HG03097 (cell line): ENCODE measurements at regions not wholly inside any gene's neighbourhood (a gene's known extent, or its start where the extent isn't known, plus 50 kb on each side); places are given as distances from the start of the nearest gene placed in this dataset.
"Not testable (repeated sequence)": the region's sequence is repeated elsewhere in the genome, so short reads cannot be mapped to it uniquely, and the experiment has no call there.

Source experiments
- ATAC-seq: cut with Tn5 transposase; IDR thresholded peaks from one replicate; pipeline ENCODE4 v1.9.1; 2021; ENCODE audit not compliant: unreplicated experiment, low FRiP score

DNA sequence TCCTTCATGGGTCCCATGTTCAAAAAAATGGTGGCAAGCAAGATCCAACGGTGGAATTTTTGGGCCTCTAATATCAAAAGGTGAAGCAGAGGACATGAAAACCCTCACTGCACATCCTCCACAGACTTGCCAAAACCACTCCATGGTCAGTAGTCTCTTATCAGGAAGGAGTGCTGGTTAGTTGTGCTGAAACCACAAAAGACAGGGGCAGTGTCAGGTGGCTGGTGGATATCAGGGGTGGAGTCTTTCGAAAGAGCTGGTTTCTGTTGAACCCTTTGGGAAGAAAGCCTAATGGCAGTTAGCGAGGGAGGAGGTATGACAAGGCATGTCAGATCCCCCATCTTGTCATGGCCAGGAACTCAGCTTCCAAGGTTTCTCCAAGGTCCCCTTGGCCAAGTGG is 395.9 kb upstream of the CAMK1G start:
- no peak for ATAC-seq

DNA sequence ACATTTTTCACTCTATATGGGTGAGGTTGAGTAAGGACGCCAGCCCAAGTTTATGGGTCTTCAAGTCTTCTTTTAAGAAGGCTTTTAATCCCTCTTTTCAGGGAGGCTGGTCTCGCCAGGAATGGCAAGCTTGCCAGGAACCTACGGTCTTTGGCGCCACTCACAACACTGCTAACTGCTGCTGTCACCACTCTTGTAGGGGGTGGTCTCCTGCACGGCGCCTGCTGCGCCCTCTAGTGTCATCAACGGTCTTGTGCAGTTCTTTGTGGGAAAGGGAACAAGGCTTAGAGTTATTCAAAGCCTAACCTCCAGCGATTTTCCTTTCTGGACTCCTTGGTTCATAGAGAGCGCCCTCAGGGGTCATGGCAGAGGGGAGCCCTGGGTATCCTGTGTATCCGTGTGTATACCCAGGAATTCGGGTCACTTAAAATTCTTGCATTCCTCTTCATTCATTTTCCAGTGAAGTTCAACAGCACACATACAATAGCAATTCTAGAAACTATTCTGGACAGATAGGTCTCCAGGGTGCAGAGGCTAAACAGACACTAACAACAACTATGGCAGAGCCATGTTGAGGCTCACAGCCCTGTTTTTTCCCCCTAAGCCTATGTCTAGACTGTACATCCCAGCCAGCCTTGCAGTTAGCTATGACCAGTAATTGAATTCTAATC is 392.8 kb upstream of the CAMK1G start:
- peak; percentile 87 for ATAC-seq

DNA sequence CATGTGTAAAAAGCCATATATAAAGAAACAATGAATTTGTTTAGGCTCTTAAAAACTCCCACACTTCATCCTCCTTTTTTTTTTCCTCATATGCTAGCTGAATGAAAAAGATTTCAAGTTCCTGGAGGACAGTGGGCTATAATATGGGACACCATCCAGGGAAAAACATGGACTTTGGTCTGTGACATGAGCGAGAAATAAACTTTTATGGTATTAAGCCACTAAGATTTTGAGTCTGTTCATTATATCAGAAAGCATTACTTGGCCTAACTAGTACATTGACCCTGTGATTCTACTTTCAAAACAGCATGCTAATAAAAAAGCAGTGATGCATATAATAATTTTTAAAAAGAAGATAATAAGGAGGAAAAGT is 392.3 kb upstream of the CAMK1G start:
- no peak for ATAC-seq

DNA sequence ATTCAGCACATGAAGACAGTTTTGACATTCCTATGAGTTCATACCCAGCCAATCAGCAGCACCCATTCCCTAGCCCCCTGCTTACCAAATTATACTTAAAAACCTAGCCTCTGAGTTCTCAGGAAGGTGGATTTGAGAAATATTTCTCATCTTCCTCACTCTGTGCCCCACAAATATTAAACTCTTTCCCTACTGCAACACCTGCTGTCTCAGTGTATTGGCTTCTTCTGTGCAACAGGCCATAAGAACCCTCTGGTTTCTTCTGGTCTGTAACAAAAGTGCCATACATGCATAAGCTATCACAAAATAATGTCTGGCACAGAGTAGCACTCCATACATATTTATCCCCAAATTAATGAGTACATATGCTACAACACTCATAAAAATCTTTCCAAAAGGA is 387.4 kb upstream of the CAMK1G start:
- ATAC-seq, result no peak

DNA sequence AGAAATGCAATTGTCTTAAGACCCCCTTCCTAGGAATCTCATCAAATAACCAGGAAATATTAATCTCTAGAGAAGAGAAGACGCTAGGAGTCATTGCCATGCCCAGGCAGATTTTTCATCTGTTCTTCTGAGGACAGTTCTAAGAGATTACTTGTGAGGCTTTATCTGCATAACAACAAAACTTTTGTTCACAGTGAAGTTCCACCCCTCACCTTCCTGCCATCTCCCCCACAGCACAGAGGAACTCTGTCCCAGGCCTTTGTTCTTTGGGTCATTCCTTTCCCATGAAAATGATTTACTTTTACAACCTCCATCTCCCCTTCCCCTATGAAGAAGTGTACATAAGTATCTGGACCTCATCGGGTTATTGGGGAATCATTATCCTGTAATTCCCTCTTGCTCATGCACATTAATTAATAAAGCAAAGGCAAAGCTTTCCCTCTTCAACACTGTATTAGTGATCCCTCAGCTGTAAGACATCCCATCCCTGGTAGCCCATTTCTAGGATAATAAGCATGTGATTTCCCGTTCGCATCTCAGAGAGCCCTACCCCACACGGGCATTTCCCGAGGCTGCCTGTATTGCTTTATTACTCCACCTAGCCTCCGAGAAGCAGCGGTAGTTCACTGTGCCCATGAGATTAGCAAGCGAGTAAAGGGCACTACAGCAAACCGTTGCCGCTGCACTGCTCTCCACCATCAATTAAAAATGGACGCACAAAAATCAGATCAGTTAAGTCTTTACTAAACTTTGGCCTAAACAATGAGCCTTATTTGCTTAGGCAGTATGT is 384.4 kb upstream of the CAMK1G start:
- no peak for ATAC-seq

DNA sequence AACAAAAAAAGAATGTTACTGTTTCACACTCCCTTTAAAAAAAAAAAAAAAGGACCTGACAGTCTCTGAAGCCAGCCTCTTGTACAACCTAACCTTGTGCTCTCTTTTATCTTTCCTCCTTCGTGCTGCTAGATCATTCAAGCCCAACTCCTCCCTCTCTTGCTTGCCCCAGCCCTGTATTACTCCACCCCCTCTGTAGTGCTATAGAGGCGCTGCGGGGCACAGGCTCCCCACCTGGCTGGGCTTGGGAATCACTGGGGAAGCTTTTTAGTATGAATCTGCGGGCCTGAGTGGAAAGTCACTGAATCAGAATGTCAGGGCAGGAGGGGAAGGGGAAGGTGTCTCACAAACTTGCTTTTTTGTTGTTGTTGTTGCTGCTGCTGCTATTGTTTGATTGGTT is 383.7 kb upstream of the CAMK1G start:
- ATAC-seq, result no peak

DNA sequence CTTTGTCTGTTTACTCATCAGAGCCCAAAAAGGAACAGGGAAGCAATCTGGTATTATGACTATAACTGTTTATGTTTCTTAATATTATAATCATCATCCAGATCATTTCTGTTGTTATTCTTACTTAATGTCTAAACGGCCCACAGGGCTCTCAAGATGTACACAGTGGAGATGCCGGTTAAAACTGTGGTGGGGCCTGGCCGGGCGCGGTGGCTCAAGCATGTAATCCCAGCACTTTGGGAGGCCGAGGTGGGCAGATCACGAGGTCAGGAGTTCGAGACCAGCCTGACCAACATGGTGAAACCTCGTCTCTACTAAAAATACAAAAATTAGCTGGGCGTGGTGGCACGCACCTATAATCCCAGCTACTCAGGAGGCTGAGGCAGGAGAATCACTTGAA is 381.2 kb upstream of the CAMK1G start:
- ATAC-seq, result not testable (repeated sequence)

DNA sequence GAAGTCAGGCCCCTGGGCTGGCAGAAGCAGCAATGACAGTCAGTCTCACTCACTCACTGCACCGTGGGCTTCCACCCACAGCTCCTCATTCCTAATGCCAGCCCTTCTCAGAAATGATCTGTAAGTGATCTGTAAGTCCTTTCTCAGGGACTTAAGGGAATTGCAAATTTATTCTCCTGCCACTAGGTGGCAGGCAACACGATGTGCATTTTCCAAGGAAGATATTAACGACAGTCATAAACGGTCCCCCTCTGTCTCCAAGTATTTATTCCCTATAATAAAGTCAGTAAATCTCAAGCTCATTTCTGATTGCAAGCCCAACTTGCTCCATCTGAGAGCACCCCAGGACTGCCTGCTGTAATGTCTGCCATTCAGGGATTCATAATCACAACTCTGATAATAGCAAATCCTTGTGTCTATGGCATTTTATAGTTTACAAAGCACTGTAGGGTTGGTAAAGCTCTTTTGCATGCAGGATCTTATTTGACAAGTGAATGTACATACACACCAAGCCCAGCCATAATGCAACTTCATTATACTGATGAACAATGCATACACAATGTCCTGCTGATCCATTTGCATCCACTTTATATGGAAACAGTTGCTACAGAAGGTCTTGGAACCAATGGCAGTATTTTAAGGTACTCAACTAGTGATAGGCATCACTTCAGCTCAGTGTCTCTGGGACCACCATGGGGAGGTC is 380.5 kb upstream of the CAMK1G start:
- ATAC-seq, result no peak

DNA sequence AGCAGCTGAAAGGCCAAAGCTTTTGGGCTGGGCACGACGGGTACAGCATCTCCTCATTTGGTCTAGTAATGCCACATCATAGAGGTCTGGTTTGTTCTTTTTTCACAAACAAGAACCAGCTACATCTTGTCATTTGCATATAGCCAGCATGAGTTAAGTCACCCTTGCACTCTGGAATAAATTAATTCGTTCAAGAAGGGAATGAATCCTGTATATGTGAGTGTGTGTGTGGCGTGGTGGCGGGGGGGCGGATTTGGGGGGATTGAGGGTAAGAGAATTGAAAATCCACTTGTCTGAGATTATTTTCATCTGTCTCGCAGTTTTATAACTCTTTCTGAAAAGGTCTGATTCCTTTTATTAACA is 380.0 kb upstream of the CAMK1G start:
- ATAC-seq, result no peak

DNA sequence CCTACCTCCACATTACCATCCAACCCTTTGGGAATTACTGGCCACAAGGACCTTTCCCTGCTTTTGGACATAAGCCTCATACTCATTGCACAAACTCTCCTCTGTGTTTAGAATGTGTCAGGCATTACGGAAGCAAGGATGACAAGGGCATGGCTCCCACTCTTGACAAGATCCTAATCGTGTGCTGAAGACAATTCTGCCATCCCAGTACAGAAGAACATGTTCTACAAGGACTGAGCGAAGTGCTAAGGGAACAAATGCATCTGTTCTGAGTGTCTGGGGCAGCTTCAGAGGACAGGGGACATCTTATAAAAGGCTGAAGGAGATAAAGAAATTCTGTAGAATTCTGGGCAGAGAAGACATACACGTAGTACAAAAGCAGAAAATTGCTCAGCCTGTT is 378.5 kb upstream of the CAMK1G start:
- ATAC-seq, result no peak

DNA sequence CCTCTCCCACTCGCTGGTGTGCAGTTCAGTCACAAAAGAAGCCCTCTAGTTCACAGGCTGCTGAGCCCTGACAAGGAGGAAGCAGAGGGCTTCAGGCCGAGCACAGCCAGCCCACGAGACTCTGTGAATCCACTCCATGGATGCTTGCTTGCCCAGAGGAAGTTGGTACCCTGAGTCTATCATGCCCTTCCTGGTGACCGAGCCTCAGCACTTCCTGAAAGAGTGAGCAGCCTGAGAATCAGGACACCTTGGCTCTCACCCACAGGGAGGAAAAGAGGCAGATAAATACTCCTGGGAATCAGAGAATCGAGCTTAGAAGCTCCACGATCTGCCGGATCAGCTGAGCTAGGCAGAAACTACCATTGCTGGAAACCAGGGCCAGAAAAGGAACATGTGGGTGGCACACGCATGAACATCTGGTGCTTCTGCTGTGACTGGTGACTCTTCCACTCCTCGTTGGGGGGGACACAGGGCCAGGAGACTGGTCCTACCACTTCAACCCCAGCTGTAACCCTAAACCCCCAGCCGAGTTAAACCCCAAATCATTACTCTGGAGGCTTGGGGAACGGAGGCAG is 376.3 kb upstream of the CAMK1G start:
- ATAC-seq, result no peak

DNA sequence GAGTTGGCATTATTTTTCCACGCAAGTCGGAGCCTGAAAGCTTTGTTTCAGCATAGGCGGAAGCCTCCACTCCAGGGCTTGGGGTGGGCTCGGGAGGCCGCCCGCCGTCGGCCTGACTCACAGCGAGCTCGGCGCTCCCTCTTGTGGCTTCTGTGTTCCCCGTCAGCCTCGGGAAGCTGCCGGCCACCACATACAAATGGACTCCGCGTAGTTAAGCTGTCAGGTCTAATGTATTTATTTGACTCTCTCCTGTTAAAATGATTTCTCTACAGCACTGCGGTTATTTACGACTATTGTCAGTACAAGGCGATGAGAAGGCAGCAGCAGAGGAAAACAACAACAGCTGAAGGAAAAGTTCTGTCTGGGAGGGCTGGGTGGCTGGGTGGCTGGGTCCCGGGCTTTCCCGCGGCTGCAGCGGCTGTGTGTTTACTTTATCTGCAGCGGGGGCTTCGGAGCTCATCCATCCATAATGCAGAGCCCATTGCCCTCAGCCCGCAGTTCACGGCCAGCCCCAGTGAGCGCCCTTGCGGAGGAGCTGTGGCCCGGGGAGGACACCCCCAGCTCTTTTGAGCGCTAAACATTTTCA is 375.7 kb upstream of the CAMK1G start:
- no peak for ATAC-seq

DNA sequence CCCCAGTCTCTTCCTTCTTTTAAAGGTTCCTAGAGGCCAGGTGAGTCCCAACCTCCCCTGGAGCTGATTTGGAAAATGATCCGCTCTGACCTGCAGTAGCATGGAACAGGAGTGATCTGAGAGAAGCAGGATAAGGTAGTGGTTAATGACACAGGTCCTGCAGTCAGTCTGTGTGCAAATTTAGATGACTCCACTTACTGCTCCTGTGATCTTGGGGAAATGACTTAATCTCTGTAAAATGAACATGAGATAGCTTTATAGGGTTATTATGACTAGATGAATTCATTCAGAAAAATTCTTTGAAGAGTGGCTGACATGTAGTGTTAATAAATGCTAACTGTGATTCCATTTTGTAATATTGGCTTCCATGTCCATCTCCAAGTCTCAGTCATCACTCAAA is 374.9 kb upstream of the CAMK1G start:
- no peak for ATAC-seq

DNA sequence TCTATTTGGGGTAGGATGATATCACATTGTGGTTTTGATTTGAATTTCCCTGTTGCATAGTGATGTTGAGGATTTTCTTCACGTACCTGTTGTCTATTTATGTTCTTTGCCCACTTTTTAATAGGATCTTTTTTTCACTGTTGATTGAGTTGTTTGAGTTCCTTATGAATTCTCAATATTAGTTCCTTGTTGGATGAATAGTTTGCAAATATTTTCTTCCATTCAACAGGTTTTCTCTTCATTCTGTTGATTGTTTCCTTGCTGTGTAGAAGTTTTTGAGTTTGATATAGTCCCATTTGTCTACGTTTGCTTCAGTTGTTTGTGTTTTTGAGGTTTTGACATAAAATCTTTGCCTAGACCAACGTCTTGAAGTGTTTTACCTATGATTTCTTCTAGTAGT is 369.5 kb upstream of the CAMK1G start:
- no peak for ATAC-seq

DNA sequence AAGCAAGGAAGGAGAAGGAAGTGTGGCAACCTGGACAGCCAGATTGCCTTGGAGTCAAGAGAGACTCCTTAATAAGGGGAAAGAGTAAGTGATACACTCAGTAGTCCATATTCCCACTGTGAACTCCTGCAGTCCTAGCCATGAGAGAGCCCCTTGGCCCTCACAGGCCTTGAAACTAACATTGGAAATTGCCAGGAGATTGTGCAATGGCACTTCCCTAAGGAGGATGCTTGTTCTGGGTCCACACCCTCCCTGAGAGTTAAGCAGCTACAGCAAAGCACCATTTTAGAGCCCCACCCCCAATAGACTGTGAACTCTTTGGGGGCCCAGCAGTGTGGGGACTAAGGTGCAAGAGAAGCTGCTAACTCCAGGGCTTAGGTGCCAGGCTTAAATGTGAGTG is 367.7 kb upstream of the CAMK1G start:
- no peak for ATAC-seq

DNA sequence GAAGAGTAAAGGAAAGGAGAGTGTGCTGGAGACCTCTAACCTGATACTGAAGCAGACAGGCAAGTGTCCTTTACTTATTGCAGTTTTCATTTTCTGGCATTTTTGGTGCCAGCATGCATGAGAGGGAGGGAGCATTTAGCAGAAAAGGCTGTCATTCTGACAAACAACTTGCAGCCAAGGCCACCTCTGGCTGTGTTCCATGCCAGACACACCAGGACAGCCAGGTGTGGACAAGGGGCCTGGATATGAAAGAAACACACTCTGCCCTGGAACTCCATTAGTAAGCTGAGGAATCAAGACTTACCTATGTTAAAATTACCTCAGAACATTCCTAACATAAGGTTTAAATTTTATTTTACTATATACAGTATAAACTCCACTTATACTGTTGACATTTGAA is 365.4 kb upstream of the CAMK1G start:
- ATAC-seq, result no peak

DNA sequence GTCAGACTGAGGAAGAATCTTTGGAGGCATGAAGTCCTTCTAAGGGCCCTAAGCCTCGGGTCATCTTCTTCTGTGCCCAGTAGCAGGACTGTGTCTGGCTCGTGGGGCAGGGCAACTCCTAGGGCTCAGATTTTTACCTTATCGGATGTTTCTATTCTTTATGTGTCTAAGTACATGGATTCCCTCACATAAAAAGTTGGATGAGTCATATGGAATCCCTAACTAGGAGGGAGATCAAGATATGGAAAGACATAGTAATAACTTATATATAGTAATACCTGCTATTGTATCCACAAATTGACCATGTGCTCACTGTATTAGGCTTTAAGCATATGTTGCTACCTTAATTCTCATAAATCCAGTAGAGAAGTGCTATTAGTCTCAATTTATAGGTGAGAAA is 364.5 kb upstream of the CAMK1G start:
- ATAC-seq, result no peak

DNA sequence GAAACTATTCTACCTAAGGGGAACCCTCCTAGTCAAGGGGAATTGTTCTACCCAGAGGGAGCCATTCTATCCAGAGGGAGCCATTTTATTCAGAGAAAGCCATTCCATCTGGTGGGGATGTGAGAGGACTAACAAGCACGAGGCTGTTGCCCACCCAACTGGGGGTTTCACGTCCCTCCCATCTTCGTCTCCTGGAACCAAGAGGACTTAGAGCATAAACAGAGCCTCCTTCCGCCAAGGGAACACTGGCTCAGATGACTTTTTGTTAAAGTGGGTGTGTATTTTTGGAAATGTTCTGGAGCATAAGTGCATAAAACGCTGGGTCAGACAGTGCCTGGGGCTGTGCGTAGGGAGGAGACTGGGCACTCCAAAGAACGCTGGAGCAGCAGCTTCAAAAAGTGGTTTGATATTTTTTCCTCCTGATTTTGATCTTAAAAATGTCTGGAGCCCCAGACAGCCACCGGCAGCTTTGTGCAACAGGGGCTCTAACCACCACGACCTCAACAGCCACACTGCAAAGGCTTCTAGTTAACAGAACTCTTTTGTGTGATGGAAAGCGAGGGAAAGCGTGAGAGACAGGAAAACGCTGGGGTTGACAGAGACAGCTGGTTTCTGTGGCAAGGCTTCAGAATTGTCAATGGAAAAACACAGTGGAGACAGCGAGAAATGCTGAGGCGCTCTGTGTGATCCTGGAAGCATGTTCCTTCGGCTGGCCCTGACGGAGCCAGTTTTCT is 363.6 kb upstream of the CAMK1G start:
- ATAC-seq, result no peak

DNA sequence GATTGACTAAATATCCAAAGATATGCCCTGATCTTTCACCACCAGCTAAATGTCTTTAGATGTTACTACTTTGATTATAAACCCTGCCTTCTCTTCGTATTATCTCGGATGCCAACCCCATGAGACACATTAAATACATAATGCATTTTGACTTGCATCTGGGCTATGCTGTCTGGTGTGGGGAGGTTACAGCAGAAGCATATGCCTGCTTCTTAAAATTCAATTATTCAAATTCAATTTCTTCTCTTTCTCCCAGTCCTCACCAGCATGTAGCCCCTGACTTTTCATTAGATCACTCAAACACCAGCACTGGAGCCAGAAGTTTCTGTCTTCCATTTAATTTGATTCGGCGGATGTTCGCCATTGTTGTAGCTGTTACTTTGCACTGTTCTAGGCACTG is 360.7 kb upstream of the CAMK1G start:
- ATAC-seq, result no peak

DNA sequence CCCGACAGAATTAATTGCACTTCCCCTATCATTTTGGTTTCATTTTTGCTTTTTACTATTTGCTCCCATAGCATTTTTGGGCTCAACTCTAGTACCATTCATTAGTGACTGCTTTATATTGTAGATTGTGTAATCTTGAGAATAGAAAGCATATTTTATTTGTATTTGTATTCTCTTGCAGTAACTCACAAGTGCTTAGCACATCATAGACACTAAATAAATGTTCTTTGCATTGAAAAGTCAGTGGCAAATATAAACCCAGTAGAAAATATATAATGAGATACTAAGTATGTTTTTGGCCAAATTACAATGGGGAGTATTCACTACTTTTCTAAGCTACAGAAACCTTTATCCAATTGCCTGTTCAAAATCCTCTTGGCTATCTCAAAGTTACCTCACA is 359.7 kb upstream of the CAMK1G start:
- ATAC-seq, result no peak

DNA sequence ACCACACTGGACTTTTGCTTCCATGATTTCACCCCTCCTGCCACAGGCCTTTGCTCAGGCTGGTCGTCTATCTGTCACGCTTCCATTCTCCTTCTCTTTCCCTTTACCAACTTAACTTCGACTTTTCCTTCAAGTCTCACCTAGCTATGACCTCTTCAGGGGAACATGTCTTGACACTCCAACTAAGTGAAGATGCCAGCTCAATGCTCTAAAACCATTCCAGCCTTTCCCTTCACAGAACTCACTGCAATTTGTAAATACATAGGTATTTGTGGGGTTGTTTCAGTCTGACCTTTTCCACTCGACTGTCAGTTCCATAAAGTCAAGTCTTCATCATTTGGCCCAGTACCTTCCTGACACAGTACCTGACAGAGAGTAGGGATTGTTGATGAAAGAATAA is 358.6 kb upstream of the CAMK1G start:
- ATAC-seq, result no peak
